ENCODE measurements at regions not wholly inside any gene's neighbourhood (a gene's known extent, or its start where the extent isn't known, plus 50 kb on each side); places are given as distances from the start of the nearest gene placed in this dataset.
"Not testable (repeated sequence)": the region's sequence is repeated elsewhere in the genome, so short reads cannot be mapped to it uniquely, and the experiment has no call there.

GRCh38 chrY:11156100-11156499, 1544.9 kb upstream of the USP9Y start:
- H3K9me3 ChIP-seq; H3K27ac ChIP-seq; H3K27me3 ChIP-seq; H3K4me3 ChIP-seq; H3K4me1 ChIP-seq; H3K9ac ChIP-seq (ENCODE audit: low read depth in 2 of 2, low read length in 2 of 2); H3K36me3 ChIP-seq; DNase-seq; intact Hi-C loops (cut with DNase I): not testable (repeated sequence)

DNA sequence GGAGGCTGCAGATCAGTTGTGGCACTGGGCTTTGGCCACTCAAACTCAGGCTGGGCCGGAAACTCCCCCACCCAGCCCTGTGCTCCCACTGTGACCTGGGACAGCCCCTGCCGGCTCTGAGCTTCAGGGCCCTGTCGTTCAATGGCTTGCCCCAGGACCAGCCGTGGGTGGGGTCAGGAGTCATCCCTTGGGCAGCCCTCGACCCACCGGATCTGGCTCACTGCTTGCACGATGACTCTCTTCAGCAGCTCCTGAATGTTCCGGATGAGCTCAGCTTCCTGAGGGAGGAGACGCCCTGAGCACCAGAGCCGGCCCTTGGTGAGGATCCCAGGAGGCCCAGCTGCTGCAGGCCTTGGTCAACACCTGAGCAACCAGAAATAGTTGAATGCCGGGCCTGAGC, 1544.2 kb upstream of the USP9Y start:
- H3K36me3 ChIP-seq; intact Hi-C loops (cut with DNase I); H3K4me1 ChIP-seq; DNase-seq; H3K9ac ChIP-seq (ENCODE audit: low read depth in 2 of 2, low read length in 2 of 2); H3K4me3 ChIP-seq; H3K27ac ChIP-seq; H3K27me3 ChIP-seq; H3K9me3 ChIP-seq: not testable (repeated sequence)

GRCh38 chrY:11177033-11177432, 1524.0 kb upstream of the USP9Y start:
- H3K27ac ChIP-seq; H3K36me3 ChIP-seq; H3K9me3 ChIP-seq; H3K4me1 ChIP-seq; H3K4me3 ChIP-seq; DNase-seq; intact Hi-C loops (cut with DNase I); H3K27me3 ChIP-seq; H3K9ac ChIP-seq (ENCODE audit: low read depth in 2 of 2, low read length in 2 of 2): not testable (repeated sequence)

DNA sequence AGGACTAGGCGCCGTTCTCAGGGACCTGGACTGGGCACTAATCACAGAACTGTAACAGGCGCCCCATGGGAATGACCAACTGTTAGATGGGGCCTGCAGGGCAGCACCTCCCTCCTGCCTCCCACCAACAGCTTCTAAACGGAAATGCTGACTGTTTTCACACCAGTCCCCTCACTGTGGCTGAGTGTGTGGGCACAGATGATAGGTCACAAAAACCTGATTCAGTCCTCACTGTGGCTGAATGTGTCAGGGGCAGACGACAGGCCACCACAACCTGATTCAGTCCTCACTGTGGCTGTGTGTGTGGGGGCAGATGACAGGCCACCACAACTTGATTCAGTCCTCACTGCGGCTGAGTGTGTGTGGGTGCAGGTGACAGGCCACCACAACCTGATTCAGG, 1499.9 kb upstream of the USP9Y start:
- H3K27ac ChIP-seq; H3K9ac ChIP-seq (ENCODE audit: low read depth in 2 of 2, low read length in 2 of 2); H3K36me3 ChIP-seq; H3K27me3 ChIP-seq; intact Hi-C loops (cut with DNase I); H3K4me3 ChIP-seq; H3K9me3 ChIP-seq; DNase-seq; H3K4me1 ChIP-seq: not testable (repeated sequence)

DNA sequence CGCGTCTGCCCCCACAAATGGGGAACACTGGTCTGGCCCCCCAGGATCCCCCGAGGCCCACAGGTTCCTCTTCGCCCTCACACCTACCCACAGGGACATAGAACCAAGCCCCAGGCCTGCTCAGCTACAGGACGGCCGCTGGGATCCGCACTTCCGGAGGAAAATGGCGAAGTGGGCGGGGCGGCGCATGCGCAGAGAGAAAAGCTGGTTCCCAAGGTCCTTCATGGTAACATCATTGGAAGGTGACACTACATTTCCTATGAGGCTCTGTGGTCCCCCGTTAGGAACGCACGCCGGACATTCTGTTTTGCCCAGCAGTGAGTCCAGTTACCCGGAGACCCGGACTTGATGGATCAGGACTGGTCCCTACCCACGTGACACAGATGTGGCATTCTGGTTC, 1486.2 kb upstream of the USP9Y start:
- H3K27me3 ChIP-seq; DNase-seq; H3K9ac ChIP-seq (ENCODE audit: low read depth in 2 of 2, low read length in 2 of 2); H3K9me3 ChIP-seq; H3K4me1 ChIP-seq; H3K36me3 ChIP-seq; H3K4me3 ChIP-seq; H3K27ac ChIP-seq; intact Hi-C loops (cut with DNase I): not testable (repeated sequence)
